Astrocyte (in vitro differentiated cells and primary cell): ENCODE measurements at regions not wholly inside any gene's neighbourhood (a gene's known extent, or its start where the extent isn't known, plus 50 kb on each side); places are given as distances from the start of the nearest gene placed in this dataset.

Experiments
- DNase-seq: peaks from one replicate; pipeline ENCODE4 v3.0.0-alpha.2; 2010; ENCODE audit warnings: low read depth
- FAIRE-seq: peaks from 2 replicates; lab custom pipeline; 2011; peaks lifted over from hg19 to GRCh38; lab: Jason Lieb, UNC
- H2AFZ ChIP-seq: 2 replicates; pipeline ENCODE4 v1.6.0; 2012; ENCODE audit warnings: low read depth, low read length, inconsistent platforms
- H3K27ac ChIP-seq: 2 replicates; pipeline ENCODE4 v1.5.1; 2011; ENCODE audit warnings: low read depth, low read length, inconsistent platforms
- H3K27me3 ChIP-seq: 2 replicates; pipeline ENCODE4 v1.6.0; 2011; ENCODE audit warnings: low read length, inconsistent platforms; ENCODE audit not compliant: insufficient read depth
- H3K36me3 ChIP-seq: 2 replicates; pipeline ENCODE4 v1.5.1; 2011; ENCODE audit warnings: low read length, inconsistent platforms; ENCODE audit not compliant: insufficient read depth
- H3K4me1 ChIP-seq: 2 replicates; pipeline ENCODE4 v1.5.1; 2011; ENCODE audit warnings: low read length, inconsistent platforms; ENCODE audit not compliant: insufficient read depth
- H3K4me2 ChIP-seq: 2 replicates; pipeline ENCODE4 v1.6.0; 2012; ENCODE audit warnings: low read length, inconsistent platforms
- H3K4me3 ChIP-seq: 2 replicates; pipeline ENCODE4 v1.5.1; 2011; ENCODE audit warnings: low read depth, mild to moderate bottlenecking, low read length, inconsistent platforms; ENCODE audit not compliant: insufficient read depth
- H3K79me2 ChIP-seq: 2 replicates; pipeline ENCODE4 v1.6.0; 2012; ENCODE audit warnings: mild to moderate bottlenecking, low read length, inconsistent platforms; ENCODE audit not compliant: insufficient read depth
- H3K9ac ChIP-seq: 2 replicates; pipeline ENCODE4 v1.6.0; 2012; ENCODE audit warnings: mild to moderate bottlenecking, low read length, inconsistent platforms
- H3K9me3 ChIP-seq: 2 replicates; pipeline ENCODE4 v1.5.1; 2012; ENCODE audit warnings: low read depth, mild to moderate bottlenecking, low read length, inconsistent platforms; ENCODE audit not compliant: insufficient read depth
- H4K20me1 ChIP-seq: 2 replicates; pipeline ENCODE4 v1.6.0; 2012; ENCODE audit warnings: low read length, inconsistent platforms; ENCODE audit not compliant: insufficient read depth
- H3K27ac Mint-ChIP-seq: one replicate; pipeline ENCODE4 v1.8.0; 2021; ENCODE audit warnings: mild to moderate bottlenecking, mixed read lengths; ENCODE audit not compliant: unreplicated experiment
- H3K27me3 Mint-ChIP-seq: one replicate; pipeline ENCODE4 v1.8.0; 2021; ENCODE audit warnings: low read depth, mixed read lengths; ENCODE audit not compliant: unreplicated experiment
- H3K36me3 Mint-ChIP-seq: one replicate; pipeline ENCODE4 v1.8.0; 2021; ENCODE audit warnings: low read depth, mixed read lengths; ENCODE audit not compliant: unreplicated experiment
- H3K4me1 Mint-ChIP-seq: one replicate; pipeline ENCODE4 v1.8.0; 2021; ENCODE audit warnings: low read depth, mixed read lengths; ENCODE audit not compliant: unreplicated experiment
- H3K4me3 Mint-ChIP-seq: one replicate; pipeline ENCODE4 v1.8.0; 2021; ENCODE audit warnings: mild to moderate bottlenecking, moderate library complexity, mixed read lengths; ENCODE audit not compliant: unreplicated experiment
- H3K9me3 Mint-ChIP-seq: one replicate; pipeline ENCODE4 v1.8.0; 2021; ENCODE audit warnings: mild to moderate bottlenecking, mixed read lengths; ENCODE audit not compliant: unreplicated experiment
- EZH2 ChIP-seq: IDR thresholded peaks from 2 replicates; pipeline ENCODE4 v1.6.1; 2012; ENCODE audit warnings: mild to moderate bottlenecking, low read length, inconsistent platforms; ENCODE audit not compliant: insufficient read depth
- TF ChIP-seq, protein P1 (sequence below): IDR thresholded peaks from 2 replicates; pipeline ENCODE4 v1.5.1; 2011; ENCODE audit warnings: low read depth, mild to moderate bottlenecking, inconsistent platforms, low read length, moderate library complexity; ENCODE audit not compliant: insufficient read depth

DNA sequence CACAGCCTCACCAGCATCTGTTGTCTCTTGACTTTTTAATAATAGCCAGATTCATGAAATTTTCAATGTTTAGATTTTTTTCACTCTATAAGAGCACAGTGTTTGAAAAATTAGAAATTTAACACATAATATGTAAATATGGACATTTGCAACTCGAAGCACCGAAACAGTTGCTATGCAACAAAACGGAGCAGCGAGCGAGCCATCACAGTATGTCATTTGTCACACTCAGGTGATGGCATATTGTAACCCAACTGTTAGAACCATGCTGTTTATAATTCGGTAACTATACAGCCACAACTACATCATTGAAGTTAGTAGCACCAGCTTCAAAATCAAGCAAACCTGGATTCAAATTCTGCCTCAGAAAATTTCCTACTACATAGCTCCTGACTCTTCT, 410.8 kb downstream of the NPIPA8 start:
- Histone ChIP-seq H3K9me3 (no peaks in the 10 kb centered on the region), H3K27ac (no peak overlapping the region), H2AFZ (no peak overlapping the region), H3K27me3 (no peaks in the 10 kb centered on the region), H3K36me3 (no peaks in the 10 kb centered on the region), H3K4me3 (no peak overlapping the region), H3K4me1 (no peaks in the 10 kb centered on the region), H3K9ac (no peak overlapping the region), H4K20me1 (no peaks in the 10 kb centered on the region), H3K79me2 (no peaks in the 10 kb centered on the region), H3K4me2 (no peak overlapping the region)
- Mint-ChIP-seq H3K4me3 (no peak overlapping the region), H3K27me3 (no peaks in the 10 kb centered on the region), H3K4me1 (no peaks in the 10 kb centered on the region), H3K9me3 (no peaks in the 10 kb centered on the region), H3K27ac (no peak overlapping the region), H3K36me3 (no peaks in the 10 kb centered on the region)
- TF ChIP-seq EZH2, result no peak
- TF ChIP-seq, protein P1, sequence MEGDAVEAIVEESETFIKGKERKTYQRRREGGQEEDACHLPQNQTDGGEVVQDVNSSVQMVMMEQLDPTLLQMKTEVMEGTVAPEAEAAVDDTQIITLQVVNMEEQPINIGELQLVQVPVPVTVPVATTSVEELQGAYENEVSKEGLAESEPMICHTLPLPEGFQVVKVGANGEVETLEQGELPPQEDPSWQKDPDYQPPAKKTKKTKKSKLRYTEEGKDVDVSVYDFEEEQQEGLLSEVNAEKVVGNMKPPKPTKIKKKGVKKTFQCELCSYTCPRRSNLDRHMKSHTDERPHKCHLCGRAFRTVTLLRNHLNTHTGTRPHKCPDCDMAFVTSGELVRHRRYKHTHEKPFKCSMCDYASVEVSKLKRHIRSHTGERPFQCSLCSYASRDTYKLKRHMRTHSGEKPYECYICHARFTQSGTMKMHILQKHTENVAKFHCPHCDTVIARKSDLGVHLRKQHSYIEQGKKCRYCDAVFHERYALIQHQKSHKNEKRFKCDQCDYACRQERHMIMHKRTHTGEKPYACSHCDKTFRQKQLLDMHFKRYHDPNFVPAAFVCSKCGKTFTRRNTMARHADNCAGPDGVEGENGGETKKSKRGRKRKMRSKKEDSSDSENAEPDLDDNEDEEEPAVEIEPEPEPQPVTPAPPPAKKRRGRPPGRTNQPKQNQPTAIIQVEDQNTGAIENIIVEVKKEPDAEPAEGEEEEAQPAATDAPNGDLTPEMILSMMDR, result no peak
- DNase-seq (no peak), FAIRE-seq (no peak)

DNA sequence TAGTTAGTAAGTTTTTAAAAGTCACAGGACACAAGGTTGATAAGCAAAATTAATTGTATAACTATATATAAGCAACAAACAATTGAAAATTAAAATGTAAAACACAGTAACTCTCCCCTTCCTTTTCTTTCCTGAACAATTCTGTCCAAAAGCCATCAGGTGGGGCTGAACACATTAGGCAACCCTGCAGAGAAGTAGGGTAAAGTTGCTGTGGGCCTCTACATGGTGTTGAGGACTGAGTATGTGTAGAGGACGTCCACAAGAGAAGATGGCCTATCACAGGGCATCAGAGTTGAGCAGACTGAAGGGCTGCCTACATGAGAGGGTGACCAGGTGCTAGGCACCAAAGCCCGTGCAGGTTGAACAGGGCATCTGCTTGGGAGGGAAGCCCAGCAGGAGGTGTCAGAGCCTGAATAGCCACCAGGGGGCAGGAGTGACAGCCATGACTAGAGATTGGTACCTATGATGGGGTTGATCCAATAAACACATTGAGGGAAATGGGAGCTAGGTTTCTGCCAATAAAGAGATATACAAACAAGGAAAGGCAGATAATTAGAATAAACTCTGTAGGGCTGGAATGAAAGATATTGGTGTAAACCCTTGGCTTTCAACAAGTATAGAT, 415.1 kb downstream of the NPIPA8 start:
- H3K4me1 ChIP-seq, result no peaks in the 10 kb centered on the region
- no peak overlapping the region for H3K9ac ChIP-seq
- no peaks in the 10 kb centered on the region for H3K36me3 Mint-ChIP-seq
- no peaks in the 10 kb centered on the region for H3K79me2 ChIP-seq
- no peaks in the 10 kb centered on the region for H3K9me3 ChIP-seq
- no peak for TF ChIP-seq EZH2
- TF ChIP-seq, protein P1, result peak; percentile 5
- no peak overlapping the region for H3K4me3 Mint-ChIP-seq
- H3K36me3 ChIP-seq, result no peaks in the 10 kb centered on the region
- no peak overlapping the region for H3K4me2 ChIP-seq
- peaks cover 4% of the 10 kb centered on the region for H3K9me3 Mint-ChIP-seq
- H2AFZ ChIP-seq, result no peak overlapping the region
- H3K27me3 Mint-ChIP-seq, result no peaks in the 10 kb centered on the region
- no peak overlapping the region for H3K4me3 ChIP-seq
- H3K27me3 ChIP-seq, result no peaks in the 10 kb centered on the region
- H4K20me1 ChIP-seq, result no peaks in the 10 kb centered on the region
- no peak overlapping the region for H3K27ac Mint-ChIP-seq
- no peak overlapping the region for H3K27ac ChIP-seq
- no peaks in the 10 kb centered on the region for H3K4me1 Mint-ChIP-seq
- FAIRE-seq (no peak), DNase-seq (no peak)

DNA sequence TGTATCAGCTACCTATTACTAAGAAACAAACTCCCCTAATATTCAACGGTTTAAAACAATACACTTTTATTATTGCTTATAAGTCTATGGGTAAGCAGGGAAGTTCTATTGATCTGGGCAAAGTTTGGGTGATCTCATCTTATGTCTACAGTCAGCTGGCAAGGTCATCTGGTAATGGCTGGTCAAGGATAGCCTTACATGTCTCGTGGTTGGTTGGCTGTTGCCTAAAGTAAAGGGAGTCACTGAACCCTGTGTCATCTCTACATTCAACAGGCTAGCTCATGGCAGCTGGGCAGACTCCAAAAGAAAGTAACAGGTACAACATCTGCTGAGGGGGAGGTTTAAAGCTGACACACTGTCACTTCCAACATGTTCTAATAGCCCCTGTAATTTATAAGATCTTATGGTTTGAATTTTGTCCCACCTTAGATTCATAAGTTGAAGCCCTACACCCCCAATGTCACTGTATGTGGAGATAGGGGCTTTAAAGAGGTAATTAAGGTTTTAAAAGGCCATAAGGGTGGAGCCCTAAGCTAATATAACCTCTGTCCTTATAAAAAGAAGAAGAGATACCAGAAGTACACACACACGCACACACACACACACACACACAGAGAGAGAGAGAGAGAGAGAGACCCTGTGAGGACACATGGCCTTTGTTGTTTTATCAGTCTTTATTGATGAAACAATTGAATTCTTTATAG, 419.1 kb downstream of the NPIPA8 start:
- H3K79me2 ChIP-seq, result no peaks in the 10 kb centered on the region
- Mint-ChIP-seq H3K27ac (no peak overlapping the region), H3K4me3 (no peak overlapping the region), H3K27me3 (no peaks in the 10 kb centered on the region), H3K36me3 (no peaks in the 10 kb centered on the region), H3K4me1 (no peaks in the 10 kb centered on the region), H3K9me3 (peaks cover 4% of the 10 kb centered on the region)
- no peaks in the 10 kb centered on the region for H3K36me3 ChIP-seq
- H3K27ac ChIP-seq, result no peak overlapping the region
- no peak for DNase-seq
- no peak for FAIRE-seq
- no peaks in the 10 kb centered on the region for H3K27me3 ChIP-seq
- H3K4me1 ChIP-seq, result no peaks in the 10 kb centered on the region
- no peaks in the 10 kb centered on the region for H4K20me1 ChIP-seq
- TF ChIP-seq, protein P1, result no peak
- TF ChIP-seq EZH2, result no peak
- no peaks in the 10 kb centered on the region for H3K9me3 ChIP-seq
- H2AFZ ChIP-seq, result no peak overlapping the region
- H3K4me2 ChIP-seq, result no peak overlapping the region
- no peak overlapping the region for H3K9ac ChIP-seq
- no peak overlapping the region for H3K4me3 ChIP-seq
